NCI-H187 treated with DMSO at 0.1 percent for 48 hours (cell line): ENCODE measurements at regions not wholly inside any gene's neighbourhood (a gene's known extent, or its start where the extent isn't known, plus 50 kb on each side); places are given as distances from the start of the nearest gene placed in this dataset.

Experiments
- DNase-seq: peaks from one replicate; lab custom pipeline; 2025; lab: John Stamatoyannopoulos, UW

DNA sequence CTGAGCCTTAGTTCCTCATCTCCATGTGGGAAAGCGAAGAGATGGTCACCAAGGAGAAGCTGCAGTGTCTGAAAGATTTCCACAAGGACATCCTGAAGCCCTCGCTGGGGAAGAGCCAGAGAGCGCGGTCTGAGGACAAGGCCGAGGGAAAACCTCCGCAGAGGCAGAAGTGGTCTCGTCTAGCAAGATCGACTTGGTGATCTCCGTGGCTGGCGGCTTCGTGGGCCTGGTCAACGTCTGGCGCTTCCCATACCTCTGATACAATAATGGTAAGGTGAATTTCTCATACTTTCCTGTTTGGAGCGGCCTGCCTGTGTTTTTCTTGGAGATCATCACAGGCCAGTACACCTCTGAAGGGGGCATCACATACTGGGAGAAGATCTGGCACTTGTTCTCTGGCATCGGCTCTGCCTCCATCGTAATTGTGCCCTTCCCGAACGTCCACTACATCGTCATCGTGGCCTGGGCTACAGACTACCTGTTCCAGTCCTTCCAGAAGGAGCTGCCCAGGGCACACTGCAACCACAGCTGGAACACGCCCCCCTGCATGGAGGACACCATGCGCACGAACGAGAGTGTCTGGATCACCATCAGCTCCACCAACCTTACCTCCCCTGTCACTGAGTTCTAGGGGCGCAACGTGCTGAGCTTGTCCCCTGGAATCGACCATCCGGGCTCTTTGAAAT, 841.1 kb upstream of the TMPRSS15 start:
- DNase-seq = no peak

DNA sequence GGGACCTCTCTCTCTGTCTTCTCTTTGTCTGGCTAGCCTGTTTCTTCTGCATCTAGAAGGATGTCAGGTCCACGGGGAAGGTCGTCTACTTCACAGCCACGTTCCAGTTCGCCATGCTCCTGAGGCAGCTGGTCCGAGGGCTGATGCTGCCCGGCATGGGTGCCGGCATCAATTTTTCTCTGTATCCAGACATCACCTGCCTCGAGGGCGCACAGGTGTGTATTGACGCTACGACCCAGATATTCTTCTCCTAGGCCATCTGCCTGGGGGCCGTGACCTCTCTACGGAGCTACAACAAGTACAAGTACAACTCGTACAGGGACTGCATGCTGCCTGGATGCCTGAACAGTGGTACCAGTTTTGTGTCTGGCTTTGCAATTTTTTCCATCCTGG, 841.6 kb upstream of the TMPRSS15 start:
- no peak for DNase-seq

- DNase-seq = no peak
Observed at GRCh38 chr21:19246018-19246417, 842.4 kb upstream of the TMPRSS15 start.

DNA sequence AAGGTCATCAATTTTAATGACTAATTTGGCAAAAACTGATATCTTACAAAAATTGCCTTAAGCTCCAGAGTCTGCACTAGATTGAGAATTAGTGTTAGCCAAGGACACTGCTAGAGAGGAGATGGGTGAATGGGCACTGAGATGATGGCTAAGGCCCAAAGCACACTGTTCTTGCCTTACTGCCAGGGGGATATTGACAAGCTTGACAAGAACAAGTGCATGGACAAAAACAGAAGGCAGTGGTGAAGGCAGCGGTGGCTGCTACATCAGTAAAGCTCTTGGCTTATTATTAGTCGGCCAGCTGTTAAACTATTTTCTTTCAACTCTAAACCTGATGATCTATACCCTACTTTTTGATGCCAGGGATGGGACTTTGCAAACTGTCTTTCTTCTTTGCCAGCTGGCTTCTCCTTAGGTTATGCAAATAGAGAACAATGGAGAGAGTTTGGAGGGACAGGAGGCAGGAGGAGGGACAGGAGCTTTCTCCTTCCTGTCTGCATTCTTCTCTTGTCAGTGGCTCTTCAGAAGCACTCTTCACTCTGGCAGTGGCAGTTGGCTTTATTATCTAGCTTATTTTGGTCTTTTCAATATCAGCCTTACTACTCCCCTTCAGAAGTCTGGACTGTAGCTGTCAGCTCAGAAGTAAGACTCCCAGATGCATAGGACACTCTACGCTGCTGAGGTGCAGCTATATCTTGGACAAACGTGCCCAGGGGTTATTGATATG, 853.5 kb upstream of the TMPRSS15 start:
- no peak for DNase-seq

DNA sequence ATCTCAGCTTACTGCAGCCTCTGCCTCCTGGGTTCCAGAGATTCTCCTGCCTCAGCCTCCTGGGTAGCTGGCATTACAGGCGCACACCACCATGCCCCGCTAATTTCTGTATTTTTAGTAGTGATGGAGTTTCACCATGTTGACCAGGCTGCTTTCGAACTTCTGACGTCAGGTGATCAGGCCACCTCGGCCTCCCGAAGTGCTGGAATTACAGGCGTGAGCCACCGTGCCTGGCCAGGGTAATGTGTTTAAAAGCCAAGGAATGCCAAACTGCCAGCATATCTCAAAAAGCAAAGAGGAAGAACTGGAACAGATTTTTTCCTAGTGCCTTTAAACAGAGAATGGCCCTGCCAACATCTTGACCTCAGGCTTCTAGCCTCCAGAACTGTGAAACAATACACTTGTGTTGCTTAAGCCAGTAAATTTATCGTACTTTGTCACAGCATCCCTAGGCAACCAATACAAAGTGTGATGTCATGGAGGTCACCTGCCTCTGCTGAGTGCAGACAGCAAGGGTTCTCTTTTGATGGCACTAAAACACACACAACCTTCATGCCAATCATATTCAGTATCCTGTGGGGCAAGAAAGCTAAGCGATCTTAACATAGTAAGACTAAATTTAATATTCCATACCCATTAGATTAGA, 858.3 kb upstream of the TMPRSS15 start:
- no peak for DNase-seq

GRCh38 chr21:19266636-19267035, 863.1 kb upstream of the TMPRSS15 start:
- DNase-seq = no peak

- DNase-seq = no peak
Observed at GRCh38 chr21:19268686-19269085, 865.1 kb upstream of the TMPRSS15 start.

- no peak for DNase-seq
Observed at GRCh38 chr21:19275065-19275464, 871.5 kb upstream of the TMPRSS15 start.

GRCh38 chr21:19276665-19277064, 873.1 kb upstream of the TMPRSS15 start:
- DNase-seq = no peak

DNA sequence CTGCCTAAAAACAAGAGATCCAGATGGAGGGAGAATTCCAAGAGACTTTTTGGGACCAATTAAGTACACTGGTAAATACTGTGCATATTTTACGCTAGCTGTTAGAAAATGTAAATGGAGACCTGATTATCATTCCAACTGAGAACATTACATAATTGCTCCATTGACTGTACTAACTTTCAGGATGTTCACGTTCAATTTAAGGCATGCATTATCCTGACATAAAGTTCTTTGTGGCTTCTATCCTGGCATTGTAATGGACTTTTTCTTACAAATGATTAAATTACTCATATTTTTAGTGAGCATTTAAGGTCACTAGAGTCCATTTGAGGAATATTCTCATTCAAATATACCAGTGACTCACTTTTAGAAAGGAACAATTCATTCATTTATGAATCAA, 883.3 kb upstream of the TMPRSS15 start:
- DNase-seq = no peak

DNA sequence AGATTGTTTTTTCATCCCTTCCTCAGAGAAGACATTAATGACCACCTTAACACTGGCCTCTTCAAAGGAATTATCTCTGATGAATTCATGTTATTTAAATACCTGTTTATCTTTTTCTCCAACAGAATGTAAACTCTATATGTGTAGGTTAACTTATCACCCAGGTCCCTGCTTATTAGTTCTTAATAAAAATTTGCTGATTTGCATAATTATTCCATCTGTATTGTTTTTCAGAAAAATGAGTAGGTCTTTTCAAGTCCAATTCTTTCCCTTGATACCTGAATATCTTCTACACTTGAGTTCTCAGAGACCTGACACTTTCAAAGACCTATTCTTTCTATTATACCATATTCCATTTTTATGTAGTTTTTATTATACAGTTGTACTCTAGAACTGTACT, 886.7 kb upstream of the TMPRSS15 start:
- no peak for DNase-seq

- no peak for DNase-seq
Observed at GRCh38 chr21:19320291-19320690, 916.7 kb upstream of the TMPRSS15 start.

GRCh38 chr21:19321688-19322087, 918.1 kb upstream of the TMPRSS15 start:
- no peak for DNase-seq

GRCh38 chr21:19322360-19322759, 918.8 kb upstream of the TMPRSS15 start:
- no peak for DNase-seq

DNA sequence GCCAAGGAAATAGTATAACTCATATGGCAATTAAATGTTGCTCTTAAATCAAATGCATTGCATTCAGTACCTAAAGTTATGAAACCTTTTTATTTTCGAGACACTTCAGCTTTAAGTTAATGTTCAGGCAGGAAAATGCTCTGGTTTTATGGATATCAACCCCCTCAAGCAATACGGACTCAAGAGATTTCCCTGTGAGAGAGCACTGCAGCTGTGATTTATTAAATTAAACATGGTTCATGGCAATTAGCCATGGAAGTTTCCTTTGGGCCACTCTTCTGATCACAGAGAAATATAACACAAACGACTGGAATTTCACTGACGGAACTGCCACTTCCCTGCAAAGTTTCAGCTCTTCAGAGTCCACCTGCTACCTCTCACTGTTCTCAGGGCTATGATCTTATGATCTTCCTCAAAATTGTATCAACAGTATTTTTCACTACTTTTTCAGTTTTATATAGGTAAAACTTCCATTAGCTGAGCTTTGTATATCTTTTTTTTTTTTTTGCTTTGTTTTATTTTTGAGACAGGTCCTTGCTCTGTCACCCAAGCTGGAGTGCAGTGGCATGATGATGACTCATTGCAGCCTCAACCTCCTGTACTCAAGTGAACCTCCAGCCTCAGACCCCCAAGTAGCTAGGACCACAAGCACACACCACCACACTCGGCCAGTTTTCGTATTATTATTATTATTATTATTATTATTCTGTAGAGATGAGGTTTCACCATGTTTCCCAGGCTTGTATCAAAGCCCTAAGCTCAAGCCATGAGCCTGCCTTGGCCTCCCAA, 923.1 kb upstream of the TMPRSS15 start:
- DNase-seq = no peak

GRCh38 chr21:19328954-19329353, 925.4 kb upstream of the TMPRSS15 start:
- no peak for DNase-seq

- no peak for DNase-seq
Observed at GRCh38 chr21:19340303-19340702, 936.7 kb upstream of the TMPRSS15 start.

DNA sequence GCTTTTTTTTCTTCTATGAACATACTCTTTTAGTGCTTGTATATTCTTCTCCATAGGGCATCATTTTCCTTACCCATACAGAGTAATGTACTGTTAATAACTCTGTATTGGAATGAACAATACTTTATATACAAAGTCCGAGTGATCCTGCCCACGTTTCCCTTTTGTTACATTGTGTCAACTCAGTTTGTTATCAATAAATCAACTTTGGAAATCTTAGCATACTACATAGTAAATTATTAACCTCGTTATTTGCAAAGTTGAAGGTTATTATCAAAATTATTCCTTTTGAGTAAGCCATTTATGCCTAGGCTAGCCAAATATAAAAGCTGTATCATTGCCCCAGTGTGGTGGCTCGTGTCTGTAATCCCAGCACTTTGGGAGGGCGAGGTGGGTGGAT, 937.4 kb upstream of the TMPRSS15 start:
- no peak for DNase-seq

GRCh38 chr21:19343711-19344110, 940.1 kb upstream of the TMPRSS15 start:
- DNase-seq = no peak

- DNase-seq = no peak
Observed at GRCh38 chr21:19350286-19350685, 946.7 kb upstream of the TMPRSS15 start.

GRCh38 chr21:19353256-19353655, 949.7 kb upstream of the TMPRSS15 start:
- no peak for DNase-seq

DNA sequence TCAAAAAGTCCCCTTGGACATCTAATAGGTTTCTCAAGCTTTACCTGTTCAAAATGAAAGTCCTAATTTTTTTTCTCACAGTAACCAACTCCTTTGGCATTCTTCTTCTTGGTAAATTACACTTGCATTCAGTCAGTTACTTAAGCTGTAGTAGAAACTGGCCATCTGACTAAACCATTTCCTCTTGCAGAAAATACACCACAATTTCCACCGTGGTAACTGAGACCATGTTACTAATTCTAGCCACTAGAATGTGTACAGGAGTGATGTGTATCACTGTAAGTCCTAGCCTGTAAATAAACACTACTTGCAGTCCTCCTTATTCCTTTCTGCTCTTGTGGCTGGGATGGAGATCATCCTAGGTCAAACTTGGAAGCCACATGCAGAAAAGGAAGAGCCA, 965.4 kb upstream of the TMPRSS15 start:
- DNase-seq = no peak

GRCh38 chr21:19392390-19392789, 988.8 kb upstream of the TMPRSS15 start:
- no peak for DNase-seq
